Neural progenitor cell (in vitro differentiated cells): ENCODE measurements at regions not wholly inside any gene's neighbourhood (a gene's known extent, or its start where the extent isn't known, plus 50 kb on each side); places are given as distances from the start of the nearest gene placed in this dataset.

Source experiments
- CTCF ChIP-seq: fragments of 200-600 bp; sonication (generic); IDR thresholded peaks from 2 replicates; pipeline ENCODE4 v1.5.1; 2017; ENCODE audit warnings: antibody characterized with exemption, mild to moderate bottlenecking
- EZH2 ChIP-seq: fragments of 200-600 bp; sonication (generic); IDR thresholded peaks from 2 replicates; pipeline ENCODE4 v1.6.1; 2017; ENCODE audit warnings: antibody characterized with exemption, mild to moderate bottlenecking, moderate library complexity

GRCh38 chr3:4151859-4152258 lies 151.3 kb upstream of the SETMAR start:
- TF ChIP-seq CTCF (no peak), EZH2 (no peak)
